Stimulated activated CD8-positive, alpha-beta memory T cell treated with anti-CD3 and anti-CD28 coated beads, Interleukin-12 subunit alpha, Interleukin-12 subunit beta, amount 100 ng/mL, for 24 hours (primary cell): ENCODE measurements at regions not wholly inside any gene's neighbourhood (a gene's known extent, or its start where the extent isn't known, plus 50 kb on each side); places are given as distances from the start of the nearest gene placed in this dataset.
"Not testable (repeated sequence)": the region's sequence is repeated elsewhere in the genome, so short reads cannot be mapped to it uniquely, and the experiment has no call there.

Source experiments
- DNase-seq: peaks from one replicate; pipeline ENCODE4 v3.0.0-alpha.2; 2020; ENCODE audit errors: extremely low read depth

GRCh38 chr3:31096661-31097395 is 202.4 kb upstream of the GADL1 start:
- no peak for DNase-seq

DNA sequence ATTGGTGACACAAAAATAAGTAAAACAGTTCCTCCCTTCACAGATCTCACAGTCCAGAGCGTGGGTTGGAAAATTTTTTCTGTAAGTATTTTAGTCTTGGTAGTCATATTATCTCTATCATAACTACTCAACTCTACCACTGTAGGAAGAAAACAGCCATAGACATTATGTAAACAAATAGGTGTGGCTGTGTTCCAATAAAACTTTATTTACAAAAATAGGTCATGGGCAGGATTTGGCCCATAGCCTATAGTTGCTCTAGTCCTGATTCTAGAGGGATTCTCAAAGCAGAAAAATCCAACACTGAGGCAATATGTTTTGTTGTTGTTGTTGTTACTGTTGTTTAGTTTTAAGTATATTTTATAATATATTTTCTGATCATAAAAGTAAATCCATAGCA is 206.1 kb upstream of the GADL1 start:
- DNase-seq = no peak

GRCh38 chr3:31101285-31101684 is 206.8 kb upstream of the GADL1 start:
- not testable (repeated sequence) for DNase-seq

- DNase-seq = peak; percentile 5
Observed at GRCh38 chr3:31102196-31102879, 207.9 kb upstream of the GADL1 start.

DNA sequence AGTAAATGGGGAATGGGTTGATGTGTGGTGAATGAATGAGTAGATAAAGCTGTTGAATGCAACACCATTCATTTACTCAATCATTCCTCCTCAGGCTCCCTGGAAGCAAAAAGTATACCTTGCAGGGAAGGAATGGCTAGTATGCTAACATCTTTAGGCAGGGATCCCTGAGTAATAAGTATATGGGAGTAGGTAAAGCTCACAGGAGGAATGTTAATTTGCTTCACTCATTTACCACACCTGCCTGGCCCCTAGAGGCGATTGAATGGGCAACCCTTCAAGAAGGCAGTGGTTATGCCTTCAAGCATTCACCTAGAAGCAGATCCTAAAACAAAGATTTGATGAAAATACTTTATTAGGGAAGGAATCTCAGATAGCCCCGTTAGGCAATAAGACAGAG is 208.7 kb upstream of the GADL1 start:
- no peak for DNase-seq

- no peak for DNase-seq
Observed at GRCh38 chr3:31103623-31104180, 209.2 kb upstream of the GADL1 start.

GRCh38 chr3:31105011-31105410 is 210.6 kb upstream of the GADL1 start:
- no peak for DNase-seq

GRCh38 chr3:31105438-31106077 is 211.1 kb upstream of the GADL1 start:
- DNase-seq = no peak

DNA sequence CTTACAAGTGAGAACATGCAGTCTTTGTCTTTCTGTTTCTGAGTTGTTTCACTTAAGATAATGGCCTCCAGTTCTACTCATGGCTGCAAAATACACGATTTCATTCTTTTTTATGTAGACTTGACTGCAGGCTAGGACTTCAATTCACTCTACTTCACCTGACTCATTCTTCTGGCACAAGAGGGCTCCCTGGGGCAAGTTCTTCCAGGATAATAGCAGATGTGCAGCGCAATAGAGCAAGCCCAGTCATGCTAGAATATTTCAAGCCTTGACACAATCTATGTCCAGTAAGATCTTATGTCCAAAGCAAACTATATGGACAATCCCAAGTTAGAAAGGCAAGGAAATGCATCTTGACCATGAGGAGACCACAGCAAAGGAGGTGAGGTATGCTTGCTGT is 211.7 kb upstream of the GADL1 start:
- DNase-seq = no peak

GRCh38 chr3:31106912-31107311 is 212.5 kb upstream of the GADL1 start:
- no peak for DNase-seq

DNA sequence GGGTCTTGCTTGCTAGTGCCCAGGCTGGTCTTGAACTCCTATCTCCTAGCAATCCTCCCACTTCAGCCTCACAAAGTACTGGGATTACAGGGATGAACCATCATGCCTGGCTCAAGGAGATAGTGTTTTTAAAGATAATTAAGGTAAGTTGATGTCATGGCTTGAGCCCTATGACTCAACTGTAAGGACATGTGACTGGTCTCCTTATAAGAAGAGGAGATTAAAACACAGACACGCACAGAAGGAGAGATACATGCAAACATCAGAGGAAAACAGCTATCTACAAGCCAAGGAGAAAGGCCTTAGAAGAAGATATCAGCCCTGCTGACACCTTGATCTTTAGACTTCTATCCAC is 220.4 kb upstream of the GADL1 start:
- no peak for DNase-seq

- DNase-seq = not testable (repeated sequence)
Observed at GRCh38 chr3:31115531-31115930, 221.1 kb upstream of the GADL1 start.

- DNase-seq = no peak
Observed at GRCh38 chr3:31116651-31117050, 222.2 kb upstream of the GADL1 start.

- no peak for DNase-seq
Observed at GRCh38 chr3:31117854-31118253, 223.4 kb upstream of the GADL1 start.

DNA sequence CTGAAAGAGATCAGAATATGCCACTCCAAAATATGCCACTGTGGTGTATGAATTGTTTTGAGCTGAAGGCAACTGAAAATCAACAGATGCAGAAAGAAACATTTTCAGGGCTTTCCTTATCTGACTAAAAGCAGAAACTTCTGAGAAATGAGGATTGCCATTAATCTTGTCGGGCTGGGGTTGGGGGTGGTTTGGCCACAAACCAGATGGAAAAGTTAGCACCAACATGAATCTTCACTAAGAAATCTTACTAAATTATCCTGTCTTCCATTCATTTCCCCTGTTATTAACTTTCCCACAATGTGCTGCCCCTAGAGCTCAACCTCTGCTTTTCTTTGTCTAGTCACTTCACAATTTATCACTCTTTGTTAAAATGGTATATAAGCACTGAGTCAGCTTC is 229.9 kb upstream of the GADL1 start:
- no peak for DNase-seq

- no peak for DNase-seq
Observed at GRCh38 chr3:31125413-31126020, 231.1 kb upstream of the GADL1 start.

- DNase-seq = no peak
Observed at GRCh38 chr3:31129241-31129640, 234.8 kb upstream of the GADL1 start.

GRCh38 chr3:31132132-31132769 is 237.8 kb upstream of the GADL1 start:
- DNase-seq = no peak

GRCh38 chr3:31133541-31133940 is 239.1 kb upstream of the GADL1 start:
- DNase-seq = no peak

DNA sequence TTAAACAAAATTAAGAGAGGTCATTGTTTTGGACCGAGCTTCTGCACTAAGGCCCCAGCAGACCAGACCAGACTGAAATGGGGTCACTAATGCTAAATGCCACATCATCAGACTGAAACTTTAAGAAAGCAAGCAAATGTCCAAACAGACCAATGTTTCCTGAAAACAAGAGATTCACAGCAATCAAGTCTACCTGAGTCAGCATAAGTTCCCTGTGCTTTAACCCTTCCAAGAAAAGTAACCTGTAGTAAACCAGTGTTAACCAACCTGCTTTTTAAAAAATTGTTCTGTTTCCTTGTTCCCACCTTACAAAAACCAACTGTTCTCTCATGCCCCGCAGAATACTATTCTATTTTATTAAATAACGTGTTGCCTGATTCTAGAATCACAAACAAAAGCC is 241.1 kb upstream of the GADL1 start:
- DNase-seq = no peak

- no peak for DNase-seq
Observed at GRCh38 chr3:31137718-31138465, 243.4 kb upstream of the GADL1 start.
